Thyroid gland (tissue), 4 donors: ENCODE measurements at regions not wholly inside any gene's neighbourhood (a gene's known extent, or its start where the extent isn't known, plus 50 kb on each side); places are given as distances from the start of the nearest gene placed in this dataset.

Experiments used
- DNase-seq, 2 donors: peaks; one replicate each; pipeline ENCODE4 v3.0.0-alpha.2; 2019
- H3K27ac ChIP-seq, 3 donors: fragments of 200-600 bp; sonication (generic); 1 replicate in 2 of 3; 2 replicates in 1 of 3; pipeline ENCODE4 v1.5.1; 2016 to 2019; ENCODE audit warnings: mild to moderate bottlenecking in 1 of 3, moderate library complexity in 1 of 3
- H3K27me3 ChIP-seq: fragments of 200-600 bp; sonication (generic); one replicate; pipeline ENCODE4 v1.5.1; 2019
- H3K36me3 ChIP-seq, 2 donors: fragments of 200-600 bp; sonication (generic); one replicate each; pipeline ENCODE4 v1.5.1; 2016 to 2019
- H3K4me1 ChIP-seq, 2 donors: fragments of 200-600 bp; sonication (generic); one replicate each; pipeline ENCODE4 v1.5.1; 2017 to 2019
- H3K4me3 ChIP-seq, 3 donors: fragments of 200-600 bp; sonication (generic); replicated peaks in 1 of 3; 1 replicate in 2 of 3; 2 replicates in 1 of 3; pipeline ENCODE4 v1.5.1; 2016; ENCODE audit warnings: mild to moderate bottlenecking in 1 of 3
- H3K9me3 ChIP-seq: fragments of 200-600 bp; sonication (generic); one replicate; pipeline ENCODE4 v1.5.1; 2017
- CTCF ChIP-seq, 6 experiments: fragments of 200-600 bp in 3 of 6; fragments of 450-650 bp in 3 of 6; sonication (generic) in 3 of 6; IDR thresholded peaks; one replicate each; pipeline ENCODE4 v1.5.1; 2016 to 2019; ENCODE audit warnings: antibody characterized with exemption in 6 of 6, mild to moderate bottlenecking in 2 of 6, inconsistent platforms in 1 of 6, moderate library complexity in 1 of 6
- POLR2A ChIP-seq, 2 donors: fragments of 450-650 bp; IDR thresholded peaks; one replicate each; pipeline ENCODE4 v1.6.1; 2017; ENCODE audit warnings: antibody characterized with exemption in 2 of 2, mild to moderate bottlenecking in 2 of 2, moderate library complexity in 1 of 2
- WGBS, 2 donors: methylation state at CpG; one replicate each; pipeline ENCODE4 v1.1.5; 2017; 5-methylcytosine and 5-hydroxymethylcytosine counted together
- intact Hi-C: fragments of 100-400 bp; cut with DNase I; formaldehyde crosslinking; loops from one replicate; pipeline ENCODE4 v1.15.1; 2023

DNA sequence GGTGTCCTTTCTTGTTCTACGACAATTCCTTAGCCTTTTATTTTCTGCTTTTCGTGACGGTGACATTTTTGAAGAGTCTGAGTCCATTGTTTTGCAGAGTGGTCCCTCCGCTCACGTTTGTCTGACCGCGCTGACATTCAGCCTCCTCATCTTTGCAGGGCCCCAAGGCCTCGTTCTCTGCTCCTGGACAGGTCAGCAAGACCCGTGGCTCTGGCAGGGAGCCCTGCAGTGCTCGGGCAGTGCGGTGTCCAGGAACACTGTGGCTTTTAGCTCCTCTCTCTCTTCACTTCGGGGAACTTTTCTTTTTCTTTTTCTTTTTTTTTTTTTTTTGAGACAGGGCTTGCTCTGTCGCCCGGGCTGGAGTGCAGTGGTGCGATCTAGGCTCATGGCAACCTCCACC is 142.5 kb downstream of the DNAJB6 start:
- Histone ChIP-seq H3K27me3 (no peaks in the 10 kb centered on the region), H3K4me3 (no peak overlapping the region), H3K9me3 (no peaks in the 10 kb centered on the region), H3K27ac (no peak overlapping the region), H3K36me3 (no peaks in the 10 kb centered on the region), H3K4me1 (no peaks in the 10 kb centered on the region)
- WGBS, 2 donors: 72 to 78% methylated on average over 15 of the region's 15 CpGs
- intact Hi-C loops: no loop called here
- DNase-seq: no peak
- no peak for TF ChIP-seq CTCF (IDR thresholded peaks at IDR 0.05)
- TF ChIP-seq POLR2A (IDR thresholded peaks at IDR 0.05): no peak

DNA sequence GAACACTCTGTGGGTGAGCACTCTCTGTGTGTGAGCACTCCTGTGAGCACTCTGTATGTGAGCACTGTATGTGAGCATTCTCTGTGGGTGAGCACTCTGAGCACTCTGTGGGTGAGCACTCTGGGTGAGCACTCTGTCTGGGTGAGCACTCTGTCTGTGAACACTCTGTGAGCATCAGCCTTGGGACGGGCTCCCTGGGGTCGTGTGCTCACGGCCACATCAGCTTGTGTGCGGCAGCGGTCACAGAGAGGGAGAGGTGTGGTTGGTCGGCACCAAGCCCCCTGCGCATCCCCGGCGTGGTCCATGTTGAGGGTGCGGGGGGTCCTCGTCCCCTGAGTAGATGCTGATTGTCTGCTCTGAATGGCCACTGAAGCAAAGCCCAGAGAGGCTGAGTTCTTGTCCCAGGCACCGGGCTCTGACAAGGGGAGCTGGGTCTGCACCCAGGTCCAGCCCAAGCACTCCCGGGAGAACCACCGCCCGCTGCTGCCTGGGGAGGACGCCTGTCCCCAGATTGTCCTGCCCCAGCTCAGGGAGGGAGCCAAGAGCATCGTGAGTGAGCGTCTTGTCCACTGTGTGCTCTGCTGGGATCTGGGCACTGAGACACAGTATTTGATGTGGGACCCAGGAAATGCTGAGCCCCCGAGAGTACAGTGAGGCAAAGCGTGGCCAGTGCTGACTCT is 143.7 kb downstream of the DNAJB6 start:
- TF ChIP-seq POLR2A (IDR thresholded peaks at IDR 0.05) (no peak), CTCF (IDR thresholded peaks at IDR 0.05) (no peak)
- no peak overlapping the region for H3K4me3 ChIP-seq
- H3K36me3 ChIP-seq: no peaks in the 10 kb centered on the region
- no peaks in the 10 kb centered on the region for H3K4me1 ChIP-seq
- WGBS, 2 donors: 60 to 74% methylated on average over 4 to 12 of the region's 20 CpGs
- DNase-seq: no peak
- no peaks in the 10 kb centered on the region for H3K27me3 ChIP-seq
- H3K9me3 ChIP-seq: no peaks in the 10 kb centered on the region
- intact Hi-C loops: no loop called here
- no peak overlapping the region for H3K27ac ChIP-seq

GRCh38 chr7:157481389-157481788 is 144.6 kb downstream of the DNAJB6 start:
- H3K4me1 ChIP-seq: no peaks in the 10 kb centered on the region
- DNase-seq: no peak
- H3K27ac ChIP-seq: no peak overlapping the region
- no peaks in the 10 kb centered on the region for H3K36me3 ChIP-seq
- H3K4me3 ChIP-seq: no peak overlapping the region
- TF ChIP-seq CTCF (IDR thresholded peaks at IDR 0.05): no peak
- no peak for TF ChIP-seq POLR2A (IDR thresholded peaks at IDR 0.05)
- H3K9me3 ChIP-seq: no peaks in the 10 kb centered on the region
- intact Hi-C loops: no loop called here
- H3K27me3 ChIP-seq: no peaks in the 10 kb centered on the region
- WGBS, 2 donors: 91 to 93% methylated on average over 6 of the region's 6 CpGs

- H3K4me1 ChIP-seq: no peaks in the 10 kb centered on the region
- no peak for TF ChIP-seq POLR2A (IDR thresholded peaks at IDR 0.05)
- TF ChIP-seq CTCF (IDR thresholded peaks at IDR 0.05): no peak
- no peak overlapping the region for H3K27ac ChIP-seq
- 84 to 95% methylated on average over 8 of the region's 8 CpGs for WGBS, 2 donors
- no peaks in the 10 kb centered on the region for H3K27me3 ChIP-seq
- no peak overlapping the region for H3K4me3 ChIP-seq
- intact Hi-C loops: no loop called here
- no peak for DNase-seq
- H3K36me3 ChIP-seq: no peaks in the 10 kb centered on the region
- no peaks in the 10 kb centered on the region for H3K9me3 ChIP-seq
Measured at GRCh38 chr7:157482025-157482424, 145.2 kb downstream of the DNAJB6 start.

- Histone ChIP-seq H3K4me1 (no peaks in the 10 kb centered on the region), H3K27ac (no peak overlapping the region), H3K9me3 (no peaks in the 10 kb centered on the region), H3K36me3 (no peaks in the 10 kb centered on the region), H3K27me3 (no peaks in the 10 kb centered on the region), H3K4me3 (no peak overlapping the region)
- intact Hi-C loops: no loop called here
- WGBS, 2 donors: 34 to 41% methylated on average over 5 to 6 of the region's 7 CpGs
- no peak for TF ChIP-seq CTCF (IDR thresholded peaks at IDR 0.05)
- no peak for TF ChIP-seq POLR2A (IDR thresholded peaks at IDR 0.05)
- no peak for DNase-seq
Measured at GRCh38 chr7:157482517-157483087, 145.8 kb downstream of the DNAJB6 start.
